ENCODE measurements at regions not wholly inside any gene's neighbourhood (a gene's known extent, or its start where the extent isn't known, plus 50 kb on each side); places are given as distances from the start of the nearest gene placed in this dataset.

GRCh38 chr17:73861543-73861942, 217.3 kb upstream of the SDK2 start:
- FAIRE-seq (no peak), DNase-seq (ENCODE audit: insufficient read length, low spot score) (no peak)
- TF ChIP-seq POLR2A (IDR thresholded peaks at IDR 0.05; ENCODE audit: low read depth, low read length), result no peak

GRCh38 chr17:73863761-73864535, 219.7 kb upstream of the SDK2 start:
- no peak for DNase-seq (ENCODE audit: insufficient read length, low spot score)
- no peak for TF ChIP-seq POLR2A (IDR thresholded peaks at IDR 0.05; ENCODE audit: low read depth, low read length)
- FAIRE-seq, result no peak

GRCh38 chr17:73865831-73866230, 221.6 kb upstream of the SDK2 start:
- DNase-seq (ENCODE audit: insufficient read length, low spot score) (no peak), FAIRE-seq (no peak)
- no peak for TF ChIP-seq POLR2A (IDR thresholded peaks at IDR 0.05; ENCODE audit: low read depth, low read length)

- FAIRE-seq, result no peak
Measured at GRCh38 chr17:73867056-73867455, 222.8 kb upstream of the SDK2 start.

DNA sequence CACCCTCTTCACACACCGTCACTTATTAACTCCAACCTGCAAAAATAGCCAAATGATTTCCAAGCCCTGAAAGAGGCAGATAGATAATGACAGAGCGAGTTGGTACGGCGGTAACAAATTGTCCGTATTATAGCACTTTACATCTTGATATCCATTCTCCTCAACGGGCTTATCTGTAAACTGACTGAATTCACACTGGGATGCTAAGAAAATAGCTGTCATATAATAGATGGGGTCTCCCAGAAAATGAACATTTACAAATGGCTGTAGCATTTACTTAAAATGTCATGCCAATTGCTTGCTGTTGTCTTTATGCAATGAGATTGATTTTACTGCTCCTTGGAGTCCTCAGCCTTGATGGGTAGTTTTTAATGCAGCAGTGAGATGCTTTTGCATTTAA, 225.8 kb upstream of the SDK2 start:
- DNase-seq (ENCODE audit: insufficient read length, low spot score) (no peak), FAIRE-seq (no peak)
- TF ChIP-seq POLR2A (IDR thresholded peaks at IDR 0.05; ENCODE audit: low read depth, low read length), result no peak

More at GRCh38 chr17:73867056-73867455, 222.8 kb upstream of the SDK2 start:
- TF ChIP-seq POLR2A (IDR thresholded peaks at IDR 0.05; ENCODE audit: low read depth, low read length), result no peak
- DNase-seq (ENCODE audit: insufficient read length, low spot score), result no peak

DNA sequence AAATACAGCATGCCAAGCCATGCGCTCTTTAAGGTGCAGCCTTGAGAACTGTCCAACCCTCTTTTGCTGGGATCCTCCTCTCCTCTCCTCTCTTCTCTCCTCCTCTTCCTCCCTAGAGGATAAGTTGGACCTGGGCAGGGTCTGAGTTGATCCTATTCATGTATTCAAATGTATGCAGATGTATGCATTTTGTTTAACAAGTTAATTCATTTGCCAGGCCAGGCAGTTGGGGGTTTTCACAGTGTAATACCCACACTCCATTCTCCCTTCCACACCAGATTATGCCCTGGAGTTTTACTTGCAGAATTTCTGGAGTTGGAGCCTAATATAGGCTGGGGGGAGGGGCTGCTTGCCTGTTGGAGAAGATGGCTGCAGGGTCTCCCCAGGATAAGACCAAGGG, 226.2 kb upstream of the SDK2 start:
- no peak for TF ChIP-seq POLR2A (IDR thresholded peaks at IDR 0.05; ENCODE audit: low read depth, low read length)
- DNase-seq (ENCODE audit: insufficient read length, low spot score) (no peak), FAIRE-seq (no peak)

- FAIRE-seq, result no peak
- no peak for DNase-seq (ENCODE audit: insufficient read length, low spot score)
- no peak for TF ChIP-seq POLR2A (IDR thresholded peaks at IDR 0.05; ENCODE audit: low read depth, low read length)
Measured at GRCh38 chr17:73872816-73873215, 228.6 kb upstream of the SDK2 start.

DNA sequence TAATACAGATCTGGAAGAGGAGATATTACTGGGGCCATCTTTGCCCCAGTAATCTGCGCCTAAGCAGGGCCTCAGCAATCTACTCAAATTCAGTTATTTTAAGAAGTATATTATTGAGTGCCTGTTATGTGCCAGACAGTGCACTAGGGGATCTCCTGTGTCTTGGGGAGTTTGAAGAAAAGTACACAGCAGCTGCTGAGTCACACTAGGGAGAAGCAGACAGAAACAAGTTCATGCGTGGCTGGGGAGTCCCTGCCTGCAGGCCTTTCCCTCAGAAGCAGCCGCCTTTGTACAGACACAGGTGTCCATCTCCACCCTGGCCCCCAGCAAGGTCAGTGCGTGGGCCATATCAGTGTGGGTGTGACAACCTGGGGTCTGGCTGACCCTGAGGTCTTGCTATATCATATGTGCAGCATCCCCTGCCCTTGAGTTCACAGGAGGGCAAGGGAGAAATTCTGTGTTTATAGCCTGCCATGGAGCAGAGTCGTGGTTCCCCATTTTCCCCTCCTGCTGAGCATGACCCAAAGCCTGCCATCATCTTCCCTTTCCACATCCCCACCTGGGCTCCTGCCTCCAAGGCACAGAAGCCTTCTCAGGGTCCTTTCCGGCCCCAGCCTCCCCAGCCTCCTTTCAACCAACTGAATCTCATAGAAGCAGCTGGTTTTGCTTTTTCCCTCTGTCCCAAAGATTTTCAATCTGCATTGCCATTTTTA, 229.9 kb upstream of the SDK2 start:
- no peak for TF ChIP-seq POLR2A (IDR thresholded peaks at IDR 0.05; ENCODE audit: low read depth, low read length)
- FAIRE-seq, result no peak

GRCh38 chr17:73875346-73875745, 231.1 kb upstream of the SDK2 start:
- DNase-seq (ENCODE audit: insufficient read length, low spot score) (no peak), FAIRE-seq (no peak)
- TF ChIP-seq POLR2A (IDR thresholded peaks at IDR 0.05; ENCODE audit: low read depth, low read length), result no peak

More for the DNA sequence above, 229.9 kb upstream of the SDK2 start:
- no peak for DNase-seq (ENCODE audit: insufficient read length, low spot score)

GRCh38 chr17:73877962-73878361, 233.7 kb upstream of the SDK2 start:
- FAIRE-seq (no peak), DNase-seq (ENCODE audit: insufficient read length, low spot score) (no peak)
- no peak for TF ChIP-seq POLR2A (IDR thresholded peaks at IDR 0.05; ENCODE audit: low read depth, low read length)

DNA sequence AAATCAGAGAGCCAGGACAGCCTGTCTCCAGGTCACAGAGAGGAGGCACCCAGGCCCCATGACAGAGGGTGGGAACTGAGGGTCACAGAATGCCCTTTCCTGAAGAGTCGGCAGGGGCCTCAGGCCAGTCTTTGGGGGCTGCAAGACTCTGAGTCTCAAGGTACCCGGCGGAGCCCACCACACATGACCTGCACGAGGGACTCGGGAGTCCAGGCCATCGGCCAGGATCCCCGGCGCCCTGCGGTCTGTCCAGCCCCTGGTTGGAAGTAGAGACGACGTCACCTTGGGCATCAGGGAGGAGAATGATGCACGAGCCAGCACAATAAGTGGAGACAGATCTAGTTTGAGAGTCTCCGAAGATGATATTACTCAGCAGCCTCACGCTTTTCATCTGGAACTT, 234.7 kb upstream of the SDK2 start:
- DNase-seq (ENCODE audit: insufficient read length, low spot score), result no peak
- no peak for FAIRE-seq
- TF ChIP-seq POLR2A (IDR thresholded peaks at IDR 0.05; ENCODE audit: low read depth, low read length), result no peak

GRCh38 chr17:73879987-73880386, 235.7 kb upstream of the SDK2 start:
- no peak for FAIRE-seq
- no peak for TF ChIP-seq POLR2A (IDR thresholded peaks at IDR 0.05; ENCODE audit: low read depth, low read length)
- no peak for DNase-seq (ENCODE audit: insufficient read length, low spot score)

GRCh38 chr17:73882590-73882989, 238.3 kb upstream of the SDK2 start:
- no peak for TF ChIP-seq POLR2A (IDR thresholded peaks at IDR 0.05; ENCODE audit: low read depth, low read length)
- no peak for DNase-seq (ENCODE audit: insufficient read length, low spot score)
- no peak for FAIRE-seq

- no peak for FAIRE-seq
- DNase-seq (ENCODE audit: insufficient read length, low spot score), result no peak
- no peak for TF ChIP-seq POLR2A (IDR thresholded peaks at IDR 0.05; ENCODE audit: low read depth, low read length)
Measured at GRCh38 chr17:73883175-73883574, 238.9 kb upstream of the SDK2 start.

GRCh38 chr17:73887739-73888138, 243.5 kb upstream of the SDK2 start:
- DNase-seq (ENCODE audit: insufficient read length, low spot score), result no peak
- TF ChIP-seq POLR2A (IDR thresholded peaks at IDR 0.05; ENCODE audit: low read depth, low read length), result no peak
- no peak for FAIRE-seq
